ENCODE measurements at regions not wholly inside any gene's neighbourhood (a gene's known extent, or its start where the extent isn't known, plus 50 kb on each side); places are given as distances from the start of the nearest gene placed in this dataset.

GRCh38 chr2:18477293-18477692 lies 83.2 kb downstream of the RDH14 start:
- TF ChIP-seq, protein P1, sequence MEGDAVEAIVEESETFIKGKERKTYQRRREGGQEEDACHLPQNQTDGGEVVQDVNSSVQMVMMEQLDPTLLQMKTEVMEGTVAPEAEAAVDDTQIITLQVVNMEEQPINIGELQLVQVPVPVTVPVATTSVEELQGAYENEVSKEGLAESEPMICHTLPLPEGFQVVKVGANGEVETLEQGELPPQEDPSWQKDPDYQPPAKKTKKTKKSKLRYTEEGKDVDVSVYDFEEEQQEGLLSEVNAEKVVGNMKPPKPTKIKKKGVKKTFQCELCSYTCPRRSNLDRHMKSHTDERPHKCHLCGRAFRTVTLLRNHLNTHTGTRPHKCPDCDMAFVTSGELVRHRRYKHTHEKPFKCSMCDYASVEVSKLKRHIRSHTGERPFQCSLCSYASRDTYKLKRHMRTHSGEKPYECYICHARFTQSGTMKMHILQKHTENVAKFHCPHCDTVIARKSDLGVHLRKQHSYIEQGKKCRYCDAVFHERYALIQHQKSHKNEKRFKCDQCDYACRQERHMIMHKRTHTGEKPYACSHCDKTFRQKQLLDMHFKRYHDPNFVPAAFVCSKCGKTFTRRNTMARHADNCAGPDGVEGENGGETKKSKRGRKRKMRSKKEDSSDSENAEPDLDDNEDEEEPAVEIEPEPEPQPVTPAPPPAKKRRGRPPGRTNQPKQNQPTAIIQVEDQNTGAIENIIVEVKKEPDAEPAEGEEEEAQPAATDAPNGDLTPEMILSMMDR (IDR thresholded peaks at IDR 0.05) = no peak
- no peak for TF ChIP-seq POLR2A (IDR thresholded peaks at IDR 0.05)

Data from esophagus squamous epithelium (tissue), 4 donors.